WTC11 (cell line): ENCODE measurements at regions not wholly inside any gene's neighbourhood (a gene's known extent, or its start where the extent isn't known, plus 50 kb on each side); places are given as distances from the start of the nearest gene placed in this dataset.
"Not testable (repeated sequence)": the region's sequence is repeated elsewhere in the genome, so short reads cannot be mapped to it uniquely, and the experiment has no call there.

Experiments used
- NR2C2 ChIP-seq: sonication (generic); formaldehyde crosslinking; IDR thresholded peaks from 2 replicates; pipeline ENCODE4 v1.8.0; 2022; ENCODE audit warnings: mild to moderate bottlenecking, missing genetic modification reagents
- SMAD4 ChIP-seq: sonication (generic); formaldehyde crosslinking; IDR thresholded peaks from 2 replicates; pipeline ENCODE4 v1.8.0; 2022; ENCODE audit warnings: mild to moderate bottlenecking, missing genetic modification reagents
- ZNF317 ChIP-seq: sonication (generic); formaldehyde crosslinking; IDR thresholded peaks from 2 replicates; pipeline ENCODE4 v1.8.1; 2023; ENCODE audit warnings: low read depth, mild to moderate bottlenecking, moderate library complexity, missing genetic modification reagents, borderline replicate concordance
- TF ChIP-seq, protein P1 (sequence below): fragments of 200-600 bp; IDR thresholded peaks from 2 replicates; pipeline ENCODE4 v1.8.0; 2022; ENCODE audit warnings: antibody characterized with exemption
- TF ChIP-seq, protein P2 (sequence below): sonication (generic); formaldehyde crosslinking; IDR thresholded peaks from 2 replicates; pipeline ENCODE4 v1.8.1; 2022; ENCODE audit warnings: low read depth, missing genetic modification reagents, borderline replicate concordance
- TF ChIP-seq, protein P3 (sequence below): sonication (generic); formaldehyde crosslinking; conservative IDR thresholded peaks from 2 replicates; pipeline ENCODE4 v1.8.1; 2022; ENCODE audit warnings: mild to moderate bottlenecking, missing genetic modification reagents
- TF ChIP-seq, protein P4 (sequence below): sonication (generic); formaldehyde crosslinking; IDR thresholded peaks from 2 replicates; pipeline ENCODE4 v1.8.0; 2022; ENCODE audit warnings: mild to moderate bottlenecking, missing genetic modification reagents
- TF ChIP-seq, protein P5 (sequence below): sonication (generic); formaldehyde crosslinking; IDR thresholded peaks from 2 replicates; pipeline ENCODE4 v1.8.1; 2022; ENCODE audit warnings: low read depth, mild to moderate bottlenecking, moderate library complexity, missing genetic modification reagents, borderline replicate concordance

DNA sequence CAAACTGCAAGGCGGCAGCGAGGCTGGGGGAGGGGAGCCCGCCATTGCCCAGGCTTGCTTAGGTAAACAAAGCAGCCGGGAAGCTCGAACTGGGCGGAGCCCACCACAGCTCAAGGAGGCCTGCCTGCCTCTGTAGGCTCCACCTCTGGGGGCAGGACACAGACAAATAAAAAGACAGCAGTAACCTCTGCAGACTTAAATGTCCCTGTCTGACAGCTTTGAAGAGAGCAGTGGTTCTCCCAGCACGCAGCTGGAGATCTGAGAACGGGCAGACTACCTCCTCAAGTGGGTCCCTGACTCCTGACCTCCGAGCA, 375.1 kb upstream of the NPVF start:
- TF ChIP-seq, protein P1, sequence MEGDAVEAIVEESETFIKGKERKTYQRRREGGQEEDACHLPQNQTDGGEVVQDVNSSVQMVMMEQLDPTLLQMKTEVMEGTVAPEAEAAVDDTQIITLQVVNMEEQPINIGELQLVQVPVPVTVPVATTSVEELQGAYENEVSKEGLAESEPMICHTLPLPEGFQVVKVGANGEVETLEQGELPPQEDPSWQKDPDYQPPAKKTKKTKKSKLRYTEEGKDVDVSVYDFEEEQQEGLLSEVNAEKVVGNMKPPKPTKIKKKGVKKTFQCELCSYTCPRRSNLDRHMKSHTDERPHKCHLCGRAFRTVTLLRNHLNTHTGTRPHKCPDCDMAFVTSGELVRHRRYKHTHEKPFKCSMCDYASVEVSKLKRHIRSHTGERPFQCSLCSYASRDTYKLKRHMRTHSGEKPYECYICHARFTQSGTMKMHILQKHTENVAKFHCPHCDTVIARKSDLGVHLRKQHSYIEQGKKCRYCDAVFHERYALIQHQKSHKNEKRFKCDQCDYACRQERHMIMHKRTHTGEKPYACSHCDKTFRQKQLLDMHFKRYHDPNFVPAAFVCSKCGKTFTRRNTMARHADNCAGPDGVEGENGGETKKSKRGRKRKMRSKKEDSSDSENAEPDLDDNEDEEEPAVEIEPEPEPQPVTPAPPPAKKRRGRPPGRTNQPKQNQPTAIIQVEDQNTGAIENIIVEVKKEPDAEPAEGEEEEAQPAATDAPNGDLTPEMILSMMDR: not testable (repeated sequence)
- not testable (repeated sequence) for TF ChIP-seq NR2C2 (CRISPR knock-in tag); ZNF317; SMAD4 (CRISPR knock-in tag)
- TF ChIP-seq, protein P2, sequence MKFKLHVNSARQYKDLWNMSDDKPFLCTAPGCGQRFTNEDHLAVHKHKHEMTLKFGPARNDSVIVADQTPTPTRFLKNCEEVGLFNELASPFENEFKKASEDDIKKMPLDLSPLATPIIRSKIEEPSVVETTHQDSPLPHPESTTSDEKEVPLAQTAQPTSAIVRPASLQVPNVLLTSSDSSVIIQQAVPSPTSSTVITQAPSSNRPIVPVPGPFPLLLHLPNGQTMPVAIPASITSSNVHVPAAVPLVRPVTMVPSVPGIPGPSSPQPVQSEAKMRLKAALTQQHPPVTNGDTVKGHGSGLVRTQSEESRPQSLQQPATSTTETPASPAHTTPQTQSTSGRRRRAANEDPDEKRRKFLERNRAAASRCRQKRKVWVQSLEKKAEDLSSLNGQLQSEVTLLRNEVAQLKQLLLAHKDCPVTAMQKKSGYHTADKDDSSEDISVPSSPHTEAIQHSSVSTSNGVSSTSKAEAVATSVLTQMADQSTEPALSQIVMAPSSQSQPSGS (CRISPR knock-in tag): not testable (repeated sequence)
- TF ChIP-seq, protein P3, sequence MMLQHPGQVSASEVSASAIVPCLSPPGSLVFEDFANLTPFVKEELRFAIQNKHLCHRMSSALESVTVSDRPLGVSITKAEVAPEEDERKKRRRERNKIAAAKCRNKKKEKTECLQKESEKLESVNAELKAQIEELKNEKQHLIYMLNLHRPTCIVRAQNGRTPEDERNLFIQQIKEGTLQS (CRISPR knock-in tag): not testable (repeated sequence)
- TF ChIP-seq, protein P4, sequence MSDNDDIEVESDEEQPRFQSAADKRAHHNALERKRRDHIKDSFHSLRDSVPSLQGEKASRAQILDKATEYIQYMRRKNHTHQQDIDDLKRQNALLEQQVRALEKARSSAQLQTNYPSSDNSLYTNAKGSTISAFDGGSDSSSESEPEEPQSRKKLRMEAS (CRISPR knock-in tag): not testable (repeated sequence)
- TF ChIP-seq, protein P5, sequence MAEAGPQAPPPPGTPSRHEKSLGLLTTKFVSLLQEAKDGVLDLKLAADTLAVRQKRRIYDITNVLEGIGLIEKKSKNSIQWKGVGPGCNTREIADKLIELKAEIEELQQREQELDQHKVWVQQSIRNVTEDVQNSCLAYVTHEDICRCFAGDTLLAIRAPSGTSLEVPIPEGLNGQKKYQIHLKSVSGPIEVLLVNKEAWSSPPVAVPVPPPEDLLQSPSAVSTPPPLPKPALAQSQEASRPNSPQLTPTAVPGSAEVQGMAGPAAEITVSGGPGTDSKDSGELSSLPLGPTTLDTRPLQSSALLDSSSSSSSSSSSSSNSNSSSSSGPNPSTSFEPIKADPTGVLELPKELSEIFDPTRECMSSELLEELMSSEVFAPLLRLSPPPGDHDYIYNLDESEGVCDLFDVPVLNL (CRISPR knock-in tag): not testable (repeated sequence)
